Lower lobe of right lung (tissue), 2 donors: ENCODE measurements at regions not wholly inside any gene's neighbourhood (a gene's known extent, or its start where the extent isn't known, plus 50 kb on each side); places are given as distances from the start of the nearest gene placed in this dataset.
"Not testable (repeated sequence)": the region's sequence is repeated elsewhere in the genome, so short reads cannot be mapped to it uniquely, and the experiment has no call there.

Experiments used
- ATAC-seq, 2 donors: fragments of 200-7000 bp; cut with Tn5 transposase; one replicate each; pipeline ENCODE4 v1.9.1; 2020 to 2022; ENCODE audit warnings: mild to moderate bottlenecking in 2 of 2, moderate library complexity in 2 of 2
- DNase-seq: peaks from one replicate; pipeline ENCODE4 v3.0.0-alpha.2; 2020
- H3K27ac ChIP-seq: fragments of 200-600 bp; one replicate; pipeline ENCODE4 v1.8.0; 2022
- H3K27me3 ChIP-seq: fragments of 200-600 bp; one replicate; pipeline ENCODE4 v1.8.0; 2022; ENCODE audit warnings: low read depth
- H3K36me3 ChIP-seq: fragments of 200-600 bp; one replicate; pipeline ENCODE4 v1.8.0; 2022; ENCODE audit warnings: mild to moderate bottlenecking
- H3K4me1 ChIP-seq: fragments of 200-600 bp; one replicate; pipeline ENCODE4 v1.8.0; 2022
- H3K4me3 ChIP-seq: fragments of 200-600 bp; one replicate; pipeline ENCODE4 v1.8.0; 2022; ENCODE audit warnings: mild to moderate bottlenecking
- H3K9me3 ChIP-seq: fragments of 200-600 bp; one replicate; pipeline ENCODE4 v1.8.0; 2022
- intact Hi-C: fragments of 100-400 bp; cut with DNase I; formaldehyde crosslinking; loops from one replicate; pipeline ENCODE4 v1.11.0; 2022
- TF ChIP-seq, protein P1 (sequence below): fragments of 200-600 bp; IDR thresholded peaks from one replicate; pipeline ENCODE4 v1.8.0; 2022; ENCODE audit warnings: antibody characterized with exemption, mild to moderate bottlenecking
- donor health status: DM: no; HTN: yes; CAD: no; lungs with severe emphysema.

DNA sequence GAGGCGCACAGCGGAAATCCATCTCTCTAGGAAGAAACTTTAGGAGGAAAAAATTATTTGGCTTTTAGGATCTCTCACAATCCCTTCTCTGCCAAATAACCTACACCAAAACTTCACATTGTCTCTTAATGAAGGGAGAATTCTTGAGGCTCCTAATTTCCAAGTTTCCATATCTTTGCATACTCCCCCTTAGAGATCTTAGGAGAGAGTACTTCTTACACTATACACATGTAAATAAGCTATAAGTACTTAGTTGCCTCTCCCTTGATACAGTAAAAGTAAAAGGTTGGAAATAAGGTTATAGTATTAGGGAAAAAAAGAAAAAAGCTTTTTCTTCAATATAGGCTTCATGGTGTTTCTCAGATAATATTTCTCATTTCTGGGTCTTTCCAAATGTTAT is 596.7 kb downstream of the SATB2 start:
- intact Hi-C loops: no loop called here
- no peak for ATAC-seq
- TF ChIP-seq, protein P1, sequence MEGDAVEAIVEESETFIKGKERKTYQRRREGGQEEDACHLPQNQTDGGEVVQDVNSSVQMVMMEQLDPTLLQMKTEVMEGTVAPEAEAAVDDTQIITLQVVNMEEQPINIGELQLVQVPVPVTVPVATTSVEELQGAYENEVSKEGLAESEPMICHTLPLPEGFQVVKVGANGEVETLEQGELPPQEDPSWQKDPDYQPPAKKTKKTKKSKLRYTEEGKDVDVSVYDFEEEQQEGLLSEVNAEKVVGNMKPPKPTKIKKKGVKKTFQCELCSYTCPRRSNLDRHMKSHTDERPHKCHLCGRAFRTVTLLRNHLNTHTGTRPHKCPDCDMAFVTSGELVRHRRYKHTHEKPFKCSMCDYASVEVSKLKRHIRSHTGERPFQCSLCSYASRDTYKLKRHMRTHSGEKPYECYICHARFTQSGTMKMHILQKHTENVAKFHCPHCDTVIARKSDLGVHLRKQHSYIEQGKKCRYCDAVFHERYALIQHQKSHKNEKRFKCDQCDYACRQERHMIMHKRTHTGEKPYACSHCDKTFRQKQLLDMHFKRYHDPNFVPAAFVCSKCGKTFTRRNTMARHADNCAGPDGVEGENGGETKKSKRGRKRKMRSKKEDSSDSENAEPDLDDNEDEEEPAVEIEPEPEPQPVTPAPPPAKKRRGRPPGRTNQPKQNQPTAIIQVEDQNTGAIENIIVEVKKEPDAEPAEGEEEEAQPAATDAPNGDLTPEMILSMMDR: no peak

DNA sequence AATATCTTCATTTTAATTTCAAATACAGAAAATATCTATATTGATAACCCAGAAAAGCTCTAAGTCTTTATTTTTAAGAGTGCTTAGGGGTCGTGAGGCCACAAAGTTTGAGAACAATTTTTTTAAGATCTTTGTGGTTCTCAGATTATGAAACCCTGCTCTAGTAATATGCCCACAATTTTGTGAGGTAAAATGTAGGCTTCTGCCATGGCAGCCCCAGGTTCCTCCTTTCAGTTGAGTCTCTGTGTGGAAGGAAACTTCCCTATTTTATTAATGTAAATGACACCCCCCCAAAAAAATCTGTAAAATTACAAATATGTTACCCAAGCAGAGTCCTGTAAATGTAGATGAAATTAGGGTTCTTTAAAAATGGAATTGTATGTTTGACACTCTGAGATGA is 600.5 kb downstream of the SATB2 start:
- Histone ChIP-seq H3K27me3 (no peaks in the 10 kb centered on the region), H3K27ac (no peak overlapping the region), H3K36me3 (no peaks in the 10 kb centered on the region), H3K9me3 (peaks cover 8% of the 10 kb centered on the region), H3K4me1 (no peaks in the 10 kb centered on the region), H3K4me3 (no peak overlapping the region)
- TF ChIP-seq, protein P1: no peak
- intact Hi-C loops: no loop called here
- ATAC-seq: no peak
- no peak for DNase-seq

More for the DNA sequence above, 596.7 kb downstream of the SATB2 start:
- no peak overlapping the region for H3K4me3 ChIP-seq
- no peak for DNase-seq
- H3K36me3 ChIP-seq: no peaks in the 10 kb centered on the region
- H3K27ac ChIP-seq: no peak overlapping the region
- peaks cover 8% of the 10 kb centered on the region for H3K9me3 ChIP-seq
- no peaks in the 10 kb centered on the region for H3K4me1 ChIP-seq
- no peaks in the 10 kb centered on the region for H3K27me3 ChIP-seq

DNA sequence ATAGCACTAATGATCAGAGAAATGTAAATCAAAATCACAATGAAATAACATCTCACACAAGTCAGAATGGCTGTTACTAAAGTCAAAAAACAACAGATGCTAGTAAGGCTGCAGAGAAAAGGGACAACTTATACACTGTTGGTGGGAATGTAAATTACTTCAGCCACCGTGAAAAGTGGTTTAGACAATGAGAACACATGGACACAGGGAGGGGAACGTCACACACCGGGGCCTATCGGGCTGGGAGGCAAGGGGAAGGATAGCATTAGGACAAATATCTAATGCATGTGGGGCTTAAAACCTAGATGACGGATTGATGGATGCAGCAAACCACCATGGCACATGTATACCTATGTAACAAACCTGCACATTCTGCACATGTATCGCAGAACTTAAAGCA is 602.0 kb downstream of the SATB2 start:
- intact Hi-C loops: not testable (repeated sequence)

DNA sequence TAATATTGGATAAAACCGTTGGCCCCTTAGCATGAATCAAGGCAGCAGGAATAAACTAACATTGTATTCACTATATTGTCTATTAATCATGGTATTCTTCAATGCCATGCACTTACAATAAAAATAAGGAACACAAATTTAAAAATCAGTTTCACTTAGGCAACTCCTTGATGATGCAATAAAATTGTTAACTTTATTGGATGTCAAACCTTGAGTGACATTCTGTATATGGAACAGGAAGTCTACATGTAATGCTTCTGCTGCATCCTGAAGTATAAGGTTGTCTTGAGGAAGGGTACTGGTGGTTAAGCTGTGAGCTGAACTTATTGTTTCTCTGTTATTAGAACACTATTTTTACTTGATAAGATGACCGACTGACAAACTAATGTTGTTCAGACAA is 605.5 kb downstream of the SATB2 start:
- no peak for ATAC-seq
- no peak for DNase-seq
- TF ChIP-seq, protein P1: no peak
- Histone ChIP-seq H3K4me3 (no peak overlapping the region), H3K9me3 (no peaks in the 10 kb centered on the region), H3K4me1 (no peaks in the 10 kb centered on the region), H3K36me3 (no peaks in the 10 kb centered on the region), H3K27me3 (no peaks in the 10 kb centered on the region), H3K27ac (no peak overlapping the region)
- intact Hi-C loops: no loop called here

More for the DNA sequence above, 602.0 kb downstream of the SATB2 start:
- H3K27ac ChIP-seq, H3K36me3 ChIP-seq, H3K4me1 ChIP-seq, ATAC-seq, DNase-seq, H3K27me3 ChIP-seq, H3K4me3 ChIP-seq, H3K9me3 ChIP-seq: not testable (repeated sequence)

DNA sequence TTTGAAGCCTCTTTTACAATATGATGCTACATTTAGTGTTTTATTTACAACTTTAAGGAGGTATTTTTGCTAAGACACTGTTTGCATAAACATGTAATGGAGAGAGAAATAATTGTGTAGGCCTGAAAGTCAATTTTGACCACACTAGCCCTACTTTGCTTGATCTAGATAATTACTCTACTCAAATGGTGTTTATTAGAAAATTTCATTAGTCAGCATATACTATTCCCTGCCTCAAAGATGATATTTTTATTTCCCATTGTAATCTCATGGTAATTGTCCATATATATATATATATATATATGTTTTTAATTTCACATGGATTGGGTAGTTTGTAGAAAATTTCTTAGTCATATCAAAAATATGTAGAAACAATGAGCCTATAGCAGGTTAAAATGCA is 632.2 kb downstream of the SATB2 start:
- Histone ChIP-seq H3K27ac (no peak overlapping the region), H3K4me3 (no peak overlapping the region), H3K4me1 (no peaks in the 10 kb centered on the region), H3K27me3 (no peaks in the 10 kb centered on the region), H3K36me3 (no peaks in the 10 kb centered on the region), H3K9me3 (no peaks in the 10 kb centered on the region)
- TF ChIP-seq, protein P1: no peak
- intact Hi-C loops: no loop called here
- DNase-seq (no peak), ATAC-seq (no peak)

DNA sequence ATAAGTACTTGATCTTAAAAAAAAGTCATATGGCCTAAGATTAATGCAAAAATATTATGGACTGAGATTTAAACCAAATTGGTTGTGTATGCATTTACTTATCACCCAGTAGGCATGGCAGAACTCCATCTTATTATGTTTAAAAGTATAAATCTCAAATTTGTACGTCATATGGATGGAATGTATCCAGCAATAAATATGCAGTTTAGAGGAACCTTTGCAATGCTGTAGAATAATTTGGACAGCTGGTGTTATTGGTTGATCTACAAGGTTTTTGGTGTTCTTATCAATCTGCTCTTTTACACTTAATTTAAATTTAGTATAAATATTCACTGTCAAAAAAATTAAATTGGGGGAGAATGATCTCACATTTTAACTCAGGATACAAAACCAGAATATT is 640.2 kb downstream of the SATB2 start:
- H3K9me3 ChIP-seq: no peaks in the 10 kb centered on the region
- no peak overlapping the region for H3K27ac ChIP-seq
- no peak for DNase-seq
- intact Hi-C loops: no loop called here
- TF ChIP-seq, protein P1: no peak
- H3K4me1 ChIP-seq: no peaks in the 10 kb centered on the region
- ATAC-seq: no peak
- H3K36me3 ChIP-seq: no peaks in the 10 kb centered on the region
- H3K27me3 ChIP-seq: no peaks in the 10 kb centered on the region
- H3K4me3 ChIP-seq: no peak overlapping the region
